Superior temporal gyrus (tissue), 1 donor: ENCODE measurements at regions not wholly inside any gene's neighbourhood (a gene's known extent, or its start where the extent isn't known, plus 50 kb on each side); places are given as distances from the start of the nearest gene placed in this dataset.

Experiments used
- DNase-seq: peaks from one replicate; pipeline ENCODE4 v3.0.0-alpha.2; 2016; ENCODE audit errors: extremely low spot score

DNA sequence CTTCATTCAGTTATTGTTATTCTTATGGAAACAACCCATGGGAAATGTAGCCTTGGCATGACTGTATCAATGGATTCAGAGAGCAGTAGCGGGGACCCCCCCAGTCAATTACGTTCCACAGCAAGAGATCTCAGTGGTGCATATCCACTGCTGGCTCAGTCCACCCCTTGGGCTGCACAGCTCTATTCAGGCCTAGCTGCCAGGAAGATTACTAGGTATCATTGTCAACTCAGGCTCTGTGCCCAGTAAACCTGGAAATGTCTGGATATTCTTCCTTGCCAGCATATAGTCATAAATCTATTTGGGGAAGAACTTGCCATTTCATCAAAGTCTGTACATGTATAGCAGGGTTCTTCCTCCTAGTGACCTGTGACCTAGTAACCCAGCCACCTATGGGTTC lies 128.1 kb upstream of the CCDC54 start:
- DNase-seq, result no peak

DNA sequence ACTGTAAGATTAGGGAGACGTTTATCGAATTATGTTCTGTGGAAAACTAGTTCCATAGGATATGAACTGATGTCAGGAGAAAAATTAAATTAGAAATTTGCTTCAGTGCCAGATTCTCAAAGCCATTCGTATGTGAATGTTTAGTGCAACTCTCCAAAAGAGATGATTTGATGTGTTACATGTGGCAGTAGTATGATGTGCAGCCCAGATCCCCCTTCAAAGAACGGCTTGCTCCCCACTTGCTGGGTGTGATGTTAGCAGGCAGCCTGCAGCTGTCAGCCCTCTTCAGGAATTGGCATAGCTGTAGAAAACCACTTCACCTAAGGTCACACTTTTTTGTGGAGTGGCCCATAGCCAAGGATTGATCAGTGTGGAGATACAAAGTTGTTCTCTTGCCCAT lies 127.0 kb upstream of the CCDC54 start:
- DNase-seq, result no peak

DNA sequence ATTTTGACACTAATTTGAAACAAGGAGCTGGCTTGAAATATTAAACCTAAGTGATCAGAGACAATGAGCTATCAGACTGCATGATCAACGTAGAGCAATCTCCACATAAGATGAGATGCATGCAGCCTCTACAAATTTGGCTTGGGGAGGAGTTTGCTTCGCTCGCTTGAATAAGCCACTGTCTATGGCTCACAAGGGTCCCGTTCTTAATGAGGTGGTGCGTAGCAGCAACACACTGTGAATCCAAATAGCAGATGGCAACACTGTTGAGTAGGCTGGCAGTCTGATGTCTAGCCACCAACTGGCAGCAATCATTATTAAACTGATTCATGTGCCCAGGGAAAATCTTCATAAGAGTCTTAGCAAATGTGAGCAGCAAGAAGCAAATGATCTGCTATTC lies 125.4 kb upstream of the CCDC54 start:
- DNase-seq, result peak; percentile 58

DNA sequence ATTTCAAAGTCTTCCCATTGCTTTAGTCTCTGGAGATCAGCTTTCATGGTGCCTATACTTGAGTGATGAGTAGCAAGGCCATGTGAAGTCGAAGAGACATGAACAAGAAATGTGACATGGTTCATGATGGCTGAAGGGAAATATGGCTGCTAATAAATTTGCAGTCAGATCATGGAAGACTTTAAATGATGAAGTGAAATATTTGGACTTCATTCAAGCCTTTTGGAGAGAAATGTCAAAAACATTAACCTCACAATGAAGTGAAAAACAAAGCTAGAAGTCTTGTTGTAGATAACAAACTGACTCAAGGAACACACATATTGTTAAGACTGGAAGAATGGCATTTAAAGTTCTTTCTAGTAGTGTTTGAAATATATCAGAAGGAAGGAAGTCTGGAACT lies 120.3 kb upstream of the CCDC54 start:
- DNase-seq, result no peak

DNA sequence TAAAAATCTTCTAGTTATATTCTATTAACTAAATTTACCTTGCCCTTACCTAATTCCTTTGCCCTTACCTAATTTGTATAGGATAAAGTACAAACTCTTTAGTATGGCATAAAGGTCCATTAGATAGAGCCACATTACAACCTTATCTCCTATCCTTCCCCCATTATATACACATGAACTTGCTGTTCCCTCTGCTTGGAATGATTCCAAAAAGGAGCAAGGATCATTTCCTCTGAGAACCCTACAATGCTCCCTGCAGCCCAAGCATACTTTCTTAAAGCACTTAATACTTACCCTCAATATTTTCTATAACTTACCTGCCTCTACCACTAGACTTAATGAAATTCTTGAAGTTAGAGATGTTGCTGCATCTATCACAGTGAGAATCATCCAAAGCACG lies 118.9 kb upstream of the CCDC54 start:
- DNase-seq, result no peak

DNA sequence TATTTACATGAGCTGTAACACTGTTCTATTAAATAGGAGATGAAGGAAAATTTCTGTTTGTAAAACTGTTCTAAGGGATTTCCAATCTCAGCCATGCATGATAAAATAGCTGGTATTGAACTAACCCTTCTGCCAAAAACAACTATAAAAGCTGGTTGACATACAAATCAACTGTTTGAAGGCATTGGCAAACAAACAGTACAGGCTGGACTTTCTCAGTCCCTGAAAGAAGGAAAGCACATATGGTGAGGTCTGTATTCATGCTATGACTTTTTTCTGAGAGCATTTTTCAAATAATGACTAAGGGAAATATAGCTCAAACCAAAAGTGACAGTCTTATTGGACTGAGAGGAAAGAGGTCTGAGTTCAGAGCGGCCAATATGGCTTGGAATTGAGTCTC lies 117.0 kb upstream of the CCDC54 start:
- no peak for DNase-seq

DNA sequence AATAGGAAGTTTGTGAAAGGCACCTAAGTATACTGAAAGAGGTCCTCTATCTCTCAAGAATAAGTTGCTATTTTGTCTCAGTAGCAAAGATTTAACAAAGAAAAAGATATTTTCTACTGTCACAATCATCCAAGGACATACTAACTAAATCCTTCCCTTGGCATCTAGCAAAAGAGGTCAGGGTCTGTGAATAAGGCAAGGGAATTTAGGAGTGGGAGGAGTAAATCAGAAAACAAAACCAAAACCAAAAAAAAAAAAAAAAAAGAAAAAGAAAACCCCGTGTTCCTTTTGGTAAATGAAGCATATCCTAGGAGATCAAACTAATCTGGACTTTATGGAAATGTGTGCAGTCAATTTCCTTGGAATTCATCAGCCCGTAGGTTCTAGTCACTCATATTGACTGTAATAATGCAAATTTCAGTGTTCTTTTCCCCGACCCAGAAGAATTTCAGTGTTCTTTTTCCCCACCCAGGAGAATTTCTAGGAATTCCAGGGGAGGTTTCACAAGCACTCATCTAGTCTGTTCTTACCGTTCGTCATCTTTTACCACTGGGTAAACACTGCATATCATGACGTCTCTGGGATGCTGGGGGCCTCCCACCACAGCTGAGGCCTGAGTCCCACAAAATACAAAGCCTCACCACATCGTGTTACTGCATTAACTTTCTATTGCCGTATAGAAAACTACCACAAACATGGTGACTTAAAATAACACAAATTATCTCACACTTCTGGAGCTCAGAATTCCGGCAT lies 113.8 kb upstream of the CCDC54 start:
- no peak for DNase-seq

DNA sequence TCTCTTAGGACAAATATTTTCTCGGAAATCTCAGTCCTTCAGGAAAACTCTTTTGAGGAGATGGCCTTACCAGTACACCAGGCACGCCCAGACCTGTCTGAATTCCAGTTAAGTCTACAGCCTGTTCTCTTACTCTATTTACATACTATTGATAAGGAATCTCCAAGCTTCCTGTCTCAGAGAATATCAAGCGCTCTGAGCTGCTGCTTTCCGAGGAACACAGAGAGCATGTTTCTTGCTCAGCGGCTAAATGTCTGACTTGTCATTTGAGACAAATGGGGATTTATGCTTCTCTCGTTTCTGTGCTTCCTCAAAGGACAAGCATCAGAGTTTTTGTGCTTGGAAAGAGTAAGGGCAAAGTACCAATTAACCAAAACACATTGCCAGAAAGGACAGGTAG lies 112.4 kb upstream of the CCDC54 start:
- DNase-seq, result peak; percentile 68

DNA sequence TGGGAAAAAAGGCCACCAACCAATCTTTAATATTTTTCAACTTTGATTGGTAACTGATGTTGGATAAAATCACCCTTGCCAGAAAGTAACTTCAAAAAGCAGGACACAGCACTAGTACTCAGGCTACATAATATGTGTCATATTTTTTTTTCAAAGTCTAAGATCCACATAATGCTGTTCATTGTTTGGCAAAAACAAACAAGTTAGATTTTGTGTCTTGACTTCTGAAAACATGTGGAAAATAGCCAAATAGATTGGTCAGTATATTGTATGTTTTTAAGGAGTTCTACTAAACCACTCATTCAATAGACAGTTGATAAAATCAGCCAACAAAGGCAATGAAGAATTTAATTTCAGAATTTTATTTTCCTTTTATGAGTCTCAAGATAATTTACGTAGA lies 111.7 kb upstream of the CCDC54 start:
- peak; percentile 37 for DNase-seq

DNA sequence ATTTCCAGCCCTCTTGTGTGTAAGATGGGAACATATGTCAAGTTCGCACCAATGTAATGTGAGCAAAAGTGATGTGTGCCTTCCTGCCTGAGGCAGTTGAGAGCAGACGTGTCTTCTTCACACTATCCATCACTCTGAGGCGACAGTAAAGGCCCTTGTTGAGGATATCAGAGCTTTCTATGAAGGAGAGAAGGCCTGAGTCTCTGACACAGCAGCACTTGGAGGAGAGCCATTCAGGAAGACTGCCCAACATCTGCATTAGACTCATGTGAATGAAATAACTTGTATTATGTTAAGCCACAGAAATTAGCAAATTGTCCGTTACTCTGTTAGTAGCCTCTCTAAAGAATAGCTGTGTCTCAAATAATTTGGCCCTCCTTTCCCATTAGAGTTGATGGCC lies 108.8 kb upstream of the CCDC54 start:
- peak; percentile 75 for DNase-seq

DNA sequence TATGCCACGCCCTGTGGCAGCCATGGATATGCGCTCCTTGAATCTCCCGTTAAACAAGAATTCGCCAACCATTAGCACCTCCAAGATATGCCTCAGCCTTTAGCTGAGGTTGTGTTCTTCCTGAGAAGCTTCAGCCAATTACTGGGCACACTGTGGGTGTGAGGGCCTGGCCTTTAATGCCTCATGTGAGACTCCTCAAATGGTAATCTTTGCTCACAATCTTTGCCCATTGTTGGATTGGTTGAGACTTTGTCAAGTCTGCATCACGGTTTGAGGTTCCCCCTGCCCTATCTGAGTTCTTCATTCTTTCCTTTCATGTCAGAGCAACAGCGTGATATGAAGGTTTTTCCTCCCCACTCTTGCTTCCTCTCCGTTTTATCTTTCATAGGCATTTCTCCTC lies 108.1 kb upstream of the CCDC54 start:
- no peak for DNase-seq

DNA sequence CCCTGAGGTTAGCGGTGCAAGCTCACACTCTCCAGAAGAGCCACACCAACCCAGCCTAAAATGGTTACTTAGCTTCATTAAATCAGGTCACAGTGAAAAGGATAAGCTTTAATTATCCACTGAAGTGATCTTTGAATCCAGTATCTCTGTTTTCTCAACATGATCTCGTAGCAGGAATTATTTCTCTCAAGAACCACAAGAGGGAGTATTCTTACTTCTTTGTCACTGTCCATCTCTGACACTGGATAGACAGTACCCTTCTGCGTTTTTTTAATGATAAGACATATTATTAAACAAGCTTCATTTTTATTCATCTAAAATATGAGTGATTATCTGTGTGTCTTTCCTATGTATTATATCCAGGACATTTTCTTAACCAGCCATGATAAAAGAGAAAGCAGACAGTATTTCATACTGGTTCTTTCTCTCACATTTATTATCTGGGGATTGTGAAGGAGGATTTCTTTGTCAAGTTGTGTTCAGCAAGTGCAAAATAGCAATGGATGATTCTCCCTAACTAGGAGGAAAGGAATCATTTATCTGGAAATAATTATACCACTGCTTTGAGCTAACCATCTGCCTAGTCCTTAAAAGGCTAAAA lies 105.4 kb upstream of the CCDC54 start:
- peak; percentile 92 for DNase-seq

DNA sequence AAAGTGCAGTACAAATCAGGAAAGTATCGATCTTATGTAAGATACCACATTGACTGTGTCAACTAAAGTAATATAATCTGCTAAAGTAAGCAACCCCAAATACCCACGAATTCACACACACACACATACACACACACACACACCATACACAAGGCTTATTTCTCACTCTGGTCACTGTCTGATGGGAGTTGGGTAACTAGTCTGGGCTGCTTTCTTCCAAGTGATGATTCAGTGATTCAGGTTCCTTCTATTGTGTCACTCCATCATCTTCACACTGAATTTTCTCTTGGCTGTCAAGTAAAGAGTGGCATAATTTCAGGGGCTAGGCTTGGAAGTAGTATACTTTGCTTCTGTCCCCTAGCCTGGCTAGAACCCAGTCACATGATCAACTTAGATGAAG lies 104.8 kb upstream of the CCDC54 start:
- no peak for DNase-seq

DNA sequence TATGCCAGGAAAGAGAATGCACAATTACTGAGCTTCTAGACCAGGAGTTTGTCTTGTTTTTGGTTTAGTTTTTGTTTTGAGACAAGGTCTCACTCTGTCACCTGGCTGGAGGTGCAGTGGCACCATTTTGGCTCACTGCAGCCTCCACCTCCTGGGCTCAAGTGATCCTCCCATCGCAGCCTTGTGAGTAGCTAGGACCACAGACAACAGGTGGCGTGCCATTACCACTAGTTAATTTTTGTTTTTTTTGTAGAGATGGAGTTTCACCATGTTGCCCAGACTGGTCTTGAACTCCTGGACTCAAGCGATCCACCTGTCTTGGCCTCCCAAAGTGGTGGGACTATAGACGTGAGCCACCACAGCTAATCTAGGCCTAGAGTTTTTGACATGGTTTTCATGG lies 104.4 kb upstream of the CCDC54 start:
- no peak for DNase-seq

DNA sequence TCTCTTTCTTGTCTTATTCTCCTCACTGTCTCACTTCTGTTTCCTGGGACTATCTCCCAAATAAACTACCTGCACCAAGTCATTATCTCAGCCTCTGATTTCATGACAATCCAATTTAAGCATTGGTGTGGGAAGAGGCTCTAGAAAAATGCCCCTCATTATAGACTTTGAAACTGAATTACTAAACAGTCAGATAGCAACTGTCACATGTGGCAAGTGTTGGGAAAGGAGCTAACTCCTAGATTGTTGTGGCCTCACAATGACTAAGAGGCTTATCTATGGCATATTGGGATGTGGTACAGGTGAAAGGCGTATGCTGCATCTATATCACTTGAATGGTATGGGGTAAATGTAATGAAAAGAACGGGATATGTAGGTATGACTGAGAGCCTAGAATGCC lies 103.5 kb upstream of the CCDC54 start:
- no peak for DNase-seq

DNA sequence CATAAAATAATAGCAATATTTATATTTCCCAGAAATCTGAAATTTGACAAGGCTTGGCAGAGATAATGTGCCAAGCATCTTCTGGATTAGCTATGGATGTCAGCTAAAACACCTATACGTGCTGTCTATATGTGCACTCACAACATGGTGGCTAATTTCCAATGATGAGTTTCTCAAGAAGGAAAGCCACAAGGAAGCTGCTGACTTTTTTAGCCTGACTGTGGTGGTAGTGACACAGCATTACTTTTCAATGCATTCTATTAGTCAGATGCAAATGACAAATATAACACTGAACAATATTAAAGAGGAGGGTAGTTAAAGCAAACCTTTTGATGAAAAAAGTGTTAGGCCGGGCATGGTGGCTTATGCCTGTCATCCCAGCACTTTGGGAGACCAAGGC lies 101.7 kb upstream of the CCDC54 start:
- DNase-seq, result no peak

DNA sequence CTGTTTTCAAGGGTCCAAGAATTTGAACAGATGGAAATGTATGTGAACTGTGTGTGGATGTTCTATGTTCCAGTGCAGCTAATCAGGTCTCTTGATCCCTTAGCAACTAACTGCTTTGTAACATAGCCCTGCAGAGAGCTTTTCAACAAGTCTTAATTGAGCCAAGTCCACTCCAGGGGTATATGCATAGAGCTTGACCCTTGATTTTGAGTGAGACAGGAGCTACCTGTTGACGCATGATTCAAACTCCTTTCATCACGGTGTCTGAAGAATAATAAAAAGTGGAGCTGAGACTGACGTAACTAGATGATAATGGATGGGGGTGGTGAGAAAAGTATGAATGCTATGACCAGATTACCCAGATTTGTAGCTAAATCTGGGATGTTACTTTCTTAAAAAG lies 93.3 kb upstream of the CCDC54 start:
- no peak for DNase-seq

DNA sequence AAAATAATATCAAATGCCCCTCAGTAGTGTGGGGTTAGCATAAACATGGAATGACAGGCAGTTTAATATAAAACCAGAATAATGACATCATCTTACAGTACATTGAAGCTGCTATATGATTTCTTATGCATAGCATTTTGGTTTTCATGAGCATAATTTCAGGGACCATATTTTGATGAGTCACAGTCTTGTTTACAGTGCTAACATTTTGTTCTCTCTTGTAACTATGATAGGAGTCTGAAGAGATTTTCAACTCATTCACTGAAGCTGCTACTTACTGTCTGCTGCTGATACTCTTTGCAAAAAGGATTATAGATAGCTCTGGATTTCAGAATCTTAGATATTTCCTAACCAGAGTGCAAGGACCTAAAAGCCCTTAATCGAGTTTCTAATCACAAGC lies 92.6 kb upstream of the CCDC54 start:
- peak; percentile 50 for DNase-seq

DNA sequence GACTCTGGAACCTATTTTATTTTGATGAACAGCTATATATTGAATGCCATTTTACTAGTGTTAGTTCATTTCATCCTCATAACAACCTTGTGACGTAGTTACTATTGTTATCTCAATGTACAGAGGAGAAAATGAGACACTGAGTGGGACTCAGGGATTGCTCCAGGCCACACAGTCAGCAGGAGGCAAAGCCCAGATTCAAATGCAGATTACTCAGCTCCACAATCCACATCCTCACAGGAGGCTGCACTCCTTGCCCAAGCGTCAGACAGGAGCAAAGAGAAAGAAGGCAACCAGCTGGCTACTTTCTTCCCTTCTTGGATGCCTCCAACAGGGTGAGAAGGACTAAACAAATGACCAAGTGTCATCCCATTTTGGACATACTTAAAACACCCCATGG lies 92.0 kb upstream of the CCDC54 start:
- DNase-seq, result no peak

DNA sequence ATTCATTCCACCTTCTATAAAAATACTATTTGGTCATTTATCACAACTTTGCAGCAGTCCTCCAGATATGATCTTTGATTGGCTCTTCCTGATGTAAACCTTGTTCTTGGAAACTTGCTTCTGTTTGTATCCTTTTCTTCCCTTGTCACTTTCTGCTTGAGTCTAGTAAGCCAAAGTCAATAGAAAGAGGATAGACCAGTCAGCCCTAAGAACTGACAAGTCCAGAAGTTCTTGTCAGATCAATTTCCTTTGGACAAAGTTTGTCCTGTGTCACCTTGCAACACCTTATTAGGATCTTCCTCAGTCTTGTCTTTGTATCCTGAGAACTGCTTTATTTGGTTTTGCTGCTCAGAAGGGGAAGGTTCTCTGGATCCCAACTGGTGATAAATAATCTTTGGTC lies 87.9 kb upstream of the CCDC54 start:
- no peak for DNase-seq

DNA sequence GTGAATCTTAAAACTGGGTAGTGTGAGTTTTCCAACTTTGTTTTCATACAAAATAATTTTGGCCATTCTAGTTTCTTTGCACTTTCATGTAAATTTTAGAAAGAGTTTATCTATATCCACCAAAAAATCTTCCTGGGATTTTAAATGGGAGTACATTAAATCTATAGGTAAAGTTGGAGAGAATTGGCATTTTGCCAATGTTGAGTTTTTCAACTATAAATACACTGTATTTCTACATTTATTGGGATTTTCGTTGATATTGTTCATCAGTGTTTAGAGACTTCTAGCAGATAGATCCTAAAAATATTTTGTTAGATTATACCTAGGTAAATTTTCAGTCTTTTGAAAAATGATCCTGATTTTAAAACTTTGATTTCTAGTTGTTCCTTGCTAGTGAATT lies 83.1 kb upstream of the CCDC54 start:
- no peak for DNase-seq

DNA sequence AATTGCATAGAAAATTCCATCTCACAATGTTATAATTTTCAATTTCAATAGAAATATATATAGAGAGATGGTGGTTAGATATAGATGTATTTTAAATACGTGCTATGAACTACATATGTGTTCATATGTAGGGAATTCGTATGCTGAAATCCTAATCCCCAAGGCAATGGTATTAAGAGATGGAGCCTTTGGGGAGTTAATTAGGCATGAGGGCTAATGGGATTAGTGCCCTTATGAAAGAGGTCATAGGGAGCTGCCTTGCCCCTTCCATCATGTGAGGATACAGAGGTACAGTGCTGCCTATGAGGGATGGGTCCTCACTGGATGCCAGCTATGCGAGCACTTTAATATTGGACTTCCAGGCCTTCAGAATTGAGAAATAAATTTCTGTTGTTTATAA lies 79.6 kb upstream of the CCDC54 start:
- no peak for DNase-seq

DNA sequence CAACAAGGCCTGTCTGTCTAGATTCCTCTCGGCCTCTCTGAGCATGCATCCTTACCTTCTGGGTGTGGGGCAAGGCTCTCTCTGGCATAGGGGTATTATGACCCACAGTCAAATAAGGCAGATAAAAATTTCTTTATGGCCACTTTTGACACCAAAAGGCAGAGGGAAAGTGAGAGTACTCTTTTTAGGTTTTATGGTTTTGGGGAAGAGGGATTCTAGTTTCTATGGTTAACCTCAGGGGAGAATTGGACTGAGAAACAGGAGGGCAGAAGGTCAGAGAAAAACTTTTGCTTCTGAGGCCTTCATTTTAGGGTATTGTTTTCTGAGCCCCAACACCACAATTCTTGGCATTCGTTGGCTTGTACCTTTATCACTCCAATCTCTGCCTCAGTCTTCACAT lies 70.0 kb upstream of the CCDC54 start:
- no peak for DNase-seq

DNA sequence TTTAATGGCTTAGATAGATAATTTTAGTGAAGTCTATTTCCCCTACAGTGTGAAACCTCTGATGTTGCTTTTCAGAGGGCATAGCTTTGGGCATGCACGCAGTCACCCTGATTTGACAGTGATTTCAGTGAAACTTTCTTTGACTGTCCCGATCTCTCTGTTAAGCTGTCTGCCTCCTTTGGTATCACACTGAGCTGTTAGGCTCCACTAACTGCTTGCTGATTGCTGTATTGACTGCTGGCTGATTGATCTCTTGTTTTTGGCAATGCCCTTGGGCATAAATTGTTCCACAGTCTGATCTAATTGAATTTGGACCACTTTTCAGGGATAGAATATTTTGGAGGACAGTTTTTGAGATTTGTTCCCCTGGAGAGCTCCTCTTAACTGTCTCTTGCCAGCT lies 68.5 kb upstream of the CCDC54 start:
- DNase-seq, result no peak
